Panc1 (cell line): ENCODE measurements at regions not wholly inside any gene's neighbourhood (a gene's known extent, or its start where the extent isn't known, plus 50 kb on each side); places are given as distances from the start of the nearest gene placed in this dataset.

Experiments
- CTCF ChIP-seq: fragments of 450-650 bp; IDR thresholded peaks from 2 replicates; pipeline ENCODE4 v1.5.1; 2017; ENCODE audit warnings: mild to moderate bottlenecking
- POLR2AphosphoS5 ChIP-seq: IDR thresholded peaks from 2 replicates; pipeline ENCODE4 v1.6.1; 2012; ENCODE audit warnings: mild to moderate bottlenecking, low read depth, low read length, moderate library complexity
- REST ChIP-seq, 2 experiments: IDR thresholded peaks; 2 replicates each; pipeline ENCODE4 v1.6.1; 2011 to 2012; ENCODE audit warnings: low read depth in 2 of 2, control low read depth in 1 of 2, low read length in 1 of 2, mild to moderate bottlenecking in 1 of 2, moderate library complexity in 1 of 2; ENCODE audit not compliant: insufficient read depth in 1 of 2
- SIN3A ChIP-seq: IDR thresholded peaks from 2 replicates; pipeline ENCODE4 v1.6.1; 2012; ENCODE audit warnings: low read depth, mild to moderate bottlenecking, low read length, moderate library complexity, borderline replicate concordance; ENCODE audit not compliant: insufficient read depth
- TCF7L2 ChIP-seq: IDR thresholded peaks from 2 replicates; pipeline ENCODE4 v1.6.1; 2011; ENCODE audit warnings: mild to moderate bottlenecking, low read depth, low read length, inconsistent platforms

GRCh38 chr2:144099780-144100377 is 420.0 kb downstream of the ZEB2 start:
- TF ChIP-seq CTCF: no peak; the same call in 1 of the 2 replicates
- TF ChIP-seq POLR2AphosphoS5: no peak
- no peak for TF ChIP-seq SIN3A
- TF ChIP-seq REST (IDR thresholded peaks at IDR 0.05; ENCODE audit: insufficient read depth in 1 of 2, low read depth in 2 of 2, low read length in 1 of 2): no peak
- TF ChIP-seq TCF7L2: no peak
